Testis (tissue), 2 donors: ENCODE measurements at regions not wholly inside any gene's neighbourhood (a gene's known extent, or its start where the extent isn't known, plus 50 kb on each side); places are given as distances from the start of the nearest gene placed in this dataset.

Experiments
- DNase-seq: peaks from one replicate; pipeline ENCODE4 v3.0.0-alpha.2; 2019
- H3K27ac ChIP-seq, 2 donors: fragments of 200-600 bp; sonication (generic); one replicate each; pipeline ENCODE4 v1.5.1; 2019
- H3K27me3 ChIP-seq: fragments of 200-600 bp; sonication (generic); one replicate; pipeline ENCODE4 v1.5.1; 2019
- H3K36me3 ChIP-seq: fragments of 200-600 bp; sonication (generic); one replicate; pipeline ENCODE4 v1.5.1; 2017; ENCODE audit warnings: low read depth; ENCODE audit errors: missing control alignments
- H3K4me1 ChIP-seq: fragments of 200-600 bp; sonication (generic); one replicate; pipeline ENCODE4 v1.5.1; 2019
- H3K4me3 ChIP-seq, 2 donors: fragments of 200-600 bp; sonication (generic); one replicate each; pipeline ENCODE4 v1.5.1; 2017 to 2019
- H3K9me3 ChIP-seq: fragments of 200-600 bp; sonication (generic); one replicate; pipeline ENCODE4 v1.5.1; 2017
- POLR2A ChIP-seq: fragments of 450-650 bp; IDR thresholded peaks from one replicate; pipeline ENCODE4 v1.6.1; 2017; ENCODE audit warnings: antibody characterized with exemption, mild to moderate bottlenecking, moderate library complexity
- WGBS, 2 donors: methylation state at CpG; one replicate each; pipeline ENCODE4 v1.1.5; 2018; 5-methylcytosine and 5-hydroxymethylcytosine counted together
- intact Hi-C: fragments of 100-400 bp; cut with DNase I; formaldehyde crosslinking; loops from one replicate; pipeline ENCODE4 v1.15.1; 2023; ENCODE audit warnings: low total_unique reads
- TF ChIP-seq, protein P1 (sequence below), 3 experiments: fragments of 450-650 bp in 2 of 3; fragments of 200-600 bp in 1 of 3; sonication (generic) in 1 of 3; IDR thresholded peaks; one replicate each; pipeline ENCODE4 v1.5.1; 2016 to 2019; ENCODE audit warnings: antibody characterized with exemption in 3 of 3, mild to moderate bottlenecking in 2 of 3, moderate library complexity in 1 of 3

DNA sequence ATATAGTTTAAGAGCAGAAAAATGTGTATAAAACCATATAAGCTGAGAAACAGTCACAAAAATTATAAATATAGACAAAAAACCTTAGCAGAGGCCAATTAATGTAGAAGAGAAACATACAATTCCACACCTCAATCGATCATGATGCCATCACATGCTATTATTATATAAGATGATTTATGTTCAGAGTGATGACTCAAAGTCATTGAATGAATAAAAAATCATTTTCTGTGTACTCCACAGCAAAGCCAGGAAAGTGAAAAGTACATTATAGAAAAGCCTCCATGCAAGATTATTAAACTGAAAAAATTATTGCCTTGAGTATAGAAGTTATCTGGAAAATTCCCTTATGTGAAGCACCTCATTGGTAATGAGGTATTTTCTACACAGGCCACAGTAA lies 229.2 kb upstream of the PPFIA2 start:
- WGBS, 2 donors, result 78 to 100% methylated on average over 1 of the region's 1 CpG
- Histone ChIP-seq H3K9me3 (no peaks in the 10 kb centered on the region), H3K36me3 (no peaks in the 10 kb centered on the region), H3K27me3 (no peaks in the 10 kb centered on the region), H3K4me1 (no peaks in the 10 kb centered on the region), H3K4me3 (no peak overlapping the region), H3K27ac (no peak overlapping the region)
- intact Hi-C loops, result no loop called here
- TF ChIP-seq POLR2A, result no peak
- TF ChIP-seq, protein P1, sequence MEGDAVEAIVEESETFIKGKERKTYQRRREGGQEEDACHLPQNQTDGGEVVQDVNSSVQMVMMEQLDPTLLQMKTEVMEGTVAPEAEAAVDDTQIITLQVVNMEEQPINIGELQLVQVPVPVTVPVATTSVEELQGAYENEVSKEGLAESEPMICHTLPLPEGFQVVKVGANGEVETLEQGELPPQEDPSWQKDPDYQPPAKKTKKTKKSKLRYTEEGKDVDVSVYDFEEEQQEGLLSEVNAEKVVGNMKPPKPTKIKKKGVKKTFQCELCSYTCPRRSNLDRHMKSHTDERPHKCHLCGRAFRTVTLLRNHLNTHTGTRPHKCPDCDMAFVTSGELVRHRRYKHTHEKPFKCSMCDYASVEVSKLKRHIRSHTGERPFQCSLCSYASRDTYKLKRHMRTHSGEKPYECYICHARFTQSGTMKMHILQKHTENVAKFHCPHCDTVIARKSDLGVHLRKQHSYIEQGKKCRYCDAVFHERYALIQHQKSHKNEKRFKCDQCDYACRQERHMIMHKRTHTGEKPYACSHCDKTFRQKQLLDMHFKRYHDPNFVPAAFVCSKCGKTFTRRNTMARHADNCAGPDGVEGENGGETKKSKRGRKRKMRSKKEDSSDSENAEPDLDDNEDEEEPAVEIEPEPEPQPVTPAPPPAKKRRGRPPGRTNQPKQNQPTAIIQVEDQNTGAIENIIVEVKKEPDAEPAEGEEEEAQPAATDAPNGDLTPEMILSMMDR (IDR thresholded peaks at IDR 0.05), result no peak
- no peak for DNase-seq

DNA sequence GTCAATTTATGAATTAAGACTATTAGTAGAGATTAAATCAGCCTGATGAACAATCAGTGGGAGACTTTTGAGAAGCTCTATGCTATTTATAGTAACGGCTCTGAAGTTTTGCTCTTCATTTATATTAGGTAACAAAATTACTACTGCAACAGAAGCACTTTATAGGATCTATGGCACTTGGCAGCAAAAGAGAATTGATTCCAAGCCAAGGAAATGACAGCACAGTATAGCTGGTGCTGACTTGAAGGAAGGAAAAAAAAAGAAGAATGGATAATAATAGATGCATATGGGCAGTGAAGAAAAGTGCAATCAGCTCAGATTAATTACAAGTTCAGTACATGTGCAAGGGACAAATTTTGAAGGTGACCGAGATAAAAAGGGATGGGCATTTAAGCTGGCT lies 228.2 kb upstream of the PPFIA2 start:
- Histone ChIP-seq H3K4me1 (no peaks in the 10 kb centered on the region), H3K9me3 (no peaks in the 10 kb centered on the region), H3K4me3 (no peak overlapping the region), H3K36me3 (no peaks in the 10 kb centered on the region), H3K27ac (no peak overlapping the region), H3K27me3 (no peaks in the 10 kb centered on the region)
- 67 to 83% methylated on average over 2 of the region's 2 CpGs for WGBS, 2 donors
- no peak for DNase-seq
- intact Hi-C loops, result no loop called here
- TF ChIP-seq POLR2A, result no peak
- TF ChIP-seq, protein P1 (IDR thresholded peaks at IDR 0.05), result no peak

DNA sequence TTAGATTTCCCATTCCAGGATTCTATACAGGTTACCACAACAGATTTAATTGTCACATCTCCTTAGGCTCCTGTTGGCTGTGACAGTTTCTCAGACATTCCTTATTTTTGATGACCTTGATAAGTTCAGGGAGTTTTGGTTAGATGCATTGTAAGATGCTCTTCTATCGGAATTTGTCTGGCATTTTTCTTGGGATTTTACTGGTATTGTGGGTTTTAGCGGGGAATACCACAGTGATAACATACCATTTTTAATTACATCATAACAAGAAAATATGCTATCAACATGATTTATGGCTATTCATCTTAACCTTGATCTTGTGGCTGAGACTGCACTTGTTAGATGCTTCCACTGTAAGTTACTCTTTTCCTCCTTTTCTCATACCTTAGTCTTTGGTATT lies 217.5 kb upstream of the PPFIA2 start:
- TF ChIP-seq POLR2A, result no peak
- TF ChIP-seq, protein P1 (IDR thresholded peaks at IDR 0.05), result no peak
- Histone ChIP-seq H3K27me3 (no peaks in the 10 kb centered on the region), H3K4me1 (no peaks in the 10 kb centered on the region), H3K27ac (no peak overlapping the region), H3K36me3 (no peaks in the 10 kb centered on the region), H3K4me3 (no peak overlapping the region), H3K9me3 (no peaks in the 10 kb centered on the region)
- intact Hi-C loops, result no loop called here
- no peak for DNase-seq
- WGBS, 2 donors, result 43 to 55% methylated on average over 2 of the region's 2 CpGs

DNA sequence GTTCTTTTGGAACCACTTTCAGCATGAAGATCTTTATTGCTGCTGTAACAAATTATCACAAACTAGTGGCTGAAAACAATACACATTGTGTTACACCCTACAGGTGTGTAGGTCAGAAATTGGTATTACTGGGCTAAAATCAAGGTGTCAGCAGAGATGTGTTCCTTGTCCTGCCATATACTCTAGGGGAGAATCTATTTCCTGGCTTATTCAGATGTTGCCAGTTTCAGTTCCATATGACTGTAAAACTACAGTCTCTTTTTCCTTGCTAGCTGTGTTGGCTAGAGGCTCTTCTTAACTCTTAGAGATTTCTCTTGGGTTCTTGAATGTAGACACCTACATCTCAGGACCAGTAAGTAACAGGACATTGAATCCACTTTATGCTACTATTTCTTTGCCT lies 215.6 kb upstream of the PPFIA2 start:
- DNase-seq, result no peak
- Histone ChIP-seq H3K4me1 (no peaks in the 10 kb centered on the region), H3K4me3 (no peak overlapping the region), H3K9me3 (no peaks in the 10 kb centered on the region), H3K27me3 (no peaks in the 10 kb centered on the region), H3K36me3 (no peaks in the 10 kb centered on the region), H3K27ac (no peak overlapping the region)
- TF ChIP-seq, protein P1 (IDR thresholded peaks at IDR 0.05), result no peak
- no peak for TF ChIP-seq POLR2A
- intact Hi-C loops, result no loop called here

DNA sequence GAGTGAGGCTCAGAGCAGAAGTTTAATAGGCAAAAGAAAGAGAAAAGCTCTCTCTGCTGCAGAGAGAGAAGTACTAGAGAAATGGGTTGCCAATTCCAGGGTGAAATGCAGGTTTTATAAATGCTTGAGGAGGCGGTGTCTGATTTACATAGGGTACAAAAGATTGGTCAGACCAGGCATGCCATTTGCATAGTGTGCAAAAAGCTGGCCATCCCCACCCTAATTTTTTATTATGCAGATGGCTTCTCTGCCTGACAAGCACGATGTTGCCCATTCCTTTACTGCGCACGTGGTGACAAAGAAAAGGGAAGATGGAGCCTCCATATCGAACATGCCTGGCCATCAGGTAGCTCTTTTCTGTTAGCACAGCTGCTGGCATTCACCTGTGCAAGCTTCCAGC lies 209.3 kb upstream of the PPFIA2 start:
- no peak overlapping the region for H3K4me3 ChIP-seq
- no peaks in the 10 kb centered on the region for H3K9me3 ChIP-seq
- DNase-seq, result no peak
- H3K27ac ChIP-seq, result no peak overlapping the region
- 69 to 71% methylated on average over 5 of the region's 5 CpGs for WGBS, 2 donors
- TF ChIP-seq, protein P1 (IDR thresholded peaks at IDR 0.05), result no peak
- no peak for TF ChIP-seq POLR2A
- intact Hi-C loops, result no loop called here
- H3K27me3 ChIP-seq, result no peaks in the 10 kb centered on the region
- no peaks in the 10 kb centered on the region for H3K36me3 ChIP-seq
- no peaks in the 10 kb centered on the region for H3K4me1 ChIP-seq
